HCT116 (cell line): ENCODE measurements at regions not wholly inside any gene's neighbourhood (a gene's known extent, or its start where the extent isn't known, plus 50 kb on each side); places are given as distances from the start of the nearest gene placed in this dataset.

Experiments
- ATAC-seq: fragments of 200-7000 bp; cut with Tn5 transposase; 2 replicates; pipeline ENCODE4 v1.9.1; 2020; ENCODE audit warnings: mild to moderate bottlenecking, moderate library complexity
- BruUV-seq: library from RNA; stranded (reverse); fragments of 400-500 nt; replicated peaks from 2 replicates; lab custom pipeline; 2021; lab: Mats Ljungman, UMichigan
- CTCF ChIA-PET: fragments of 300-600 bp; sonication (Branson Sonifier 250); formaldehyde crosslinking; loops from one replicate; lab custom pipeline; 2021; ENCODE audit warnings: antibody characterized with exemption; lab: Charles Lee
- POLR2A ChIA-PET: fragments of 300-600, 350-600 bp; sonication (Branson Sonifier 250); formaldehyde crosslinking; loops from one replicate; lab custom pipeline; 2021; ENCODE audit warnings: antibody characterized with exemption; lab: Charles Lee
- RAD21 ChIA-PET, 2 experiments: fragments of 300-600 bp; sonication (Branson Sonifier 250); formaldehyde crosslinking; loops; one replicate each; lab custom pipeline; 2023; ENCODE audit warnings: low total read pairs in 2 of 2; ENCODE audit not compliant: uncharacterized antibody in 2 of 2, unreplicated experiment in 2 of 2, low non-redundant PET in 1 of 2; lab: Charles Lee
- DNase-seq: peaks from one replicate; pipeline ENCODE4 v3.0.0-alpha.2; 2010; ENCODE audit warnings: low read depth, low spot score
- H2AFZ ChIP-seq: fragments of 200-600 bp; shearing (Covaris generic), sonication (generic); 2 replicates; pipeline ENCODE4 v1.6.1; 2017; ENCODE audit warnings: low read depth, mixed run types, mixed read lengths, antibody characterized with exemption, low read length; ENCODE audit not compliant: poor library complexity, severe bottlenecking
- H3K27ac ChIP-seq: 2 replicates; pipeline ENCODE4 v1.5.1; 2012; ENCODE audit warnings: low read depth, low read length
- H3K27me3 ChIP-seq: fragments of 200-600 bp; sonication (generic); 2 replicates; pipeline ENCODE4 v1.6.1; 2016; ENCODE audit warnings: mixed run types, low read length, mixed read lengths; ENCODE audit not compliant: insufficient read depth
- H3K36me3 ChIP-seq, 2 experiments: fragments of 200-500 bp in 1 of 2; fragments of 200-600 bp in 1 of 2; sonication (Bioruptor generic) in 1 of 2; sonication (generic) in 1 of 2; 2 replicates each; pipeline versions ENCODE4 v1.5.1 to v1.6.1; 2014 to 2016; ENCODE audit warnings: low read length in 2 of 2, inconsistent platforms in 1 of 2, mixed read lengths in 1 of 2, mixed run types in 1 of 2; ENCODE audit not compliant: insufficient read depth in 2 of 2, control insufficient read depth in 1 of 2
- H3K4me1 ChIP-seq, 2 experiments: fragments of 200-600 bp in 1 of 2; sonication (generic) in 1 of 2; 2 replicates each; pipeline versions ENCODE4 v1.5.1 to v1.6.1; 2012 to 2017; ENCODE audit warnings: low read length in 2 of 2, inconsistent platforms in 1 of 2, mild to moderate bottlenecking in 1 of 2, mixed read lengths in 1 of 2, mixed run types in 1 of 2, moderate library complexity in 1 of 2; ENCODE audit not compliant: insufficient read depth in 2 of 2, control insufficient read depth in 1 of 2
- H3K4me2 ChIP-seq: fragments of 200-600 bp; sonication (generic); 2 replicates; pipeline ENCODE4 v1.6.1; 2017; ENCODE audit warnings: mixed run types, low read length, mixed read lengths
- H3K4me3 ChIP-seq, 2 experiments: fragments of 200-600 bp in 1 of 2; sonication (generic) in 1 of 2; replicated peaks in 1 of 2; 2 replicates each; pipeline ENCODE4 v1.5.1; 2011 to 2016; ENCODE audit warnings: low read length in 2 of 2, control low read depth in 1 of 2, low read depth in 1 of 2, mild to moderate bottlenecking in 1 of 2, mixed read lengths in 1 of 2, mixed run types in 1 of 2
- H3K79me2 ChIP-seq: fragments of 200-600 bp; sonication (generic); 2 replicates; pipeline ENCODE4 v1.6.1; 2017; ENCODE audit warnings: mild to moderate bottlenecking, mixed run types, low read length, moderate library complexity, mixed read lengths; ENCODE audit not compliant: insufficient read depth
- H3K9ac ChIP-seq: fragments of 200-600 bp; sonication (generic); 2 replicates; pipeline ENCODE4 v1.6.1; 2016; ENCODE audit warnings: low read length, mixed read lengths
- H3K9me2 ChIP-seq: fragments of 200-600 bp; sonication (generic), shearing (Covaris generic); 2 replicates; pipeline ENCODE4 v1.6.1; 2017; ENCODE audit warnings: mixed run types, mild to moderate bottlenecking, moderate library complexity; ENCODE audit not compliant: insufficient read depth
- H3K9me3 ChIP-seq, 2 experiments: fragments of 200-500 bp in 1 of 2; fragments of 200-600 bp in 1 of 2; sonication (Bioruptor generic) in 1 of 2; sonication (generic) in 1 of 2; 2 replicates each; pipeline ENCODE4 v1.6.1; 2014 to 2017; ENCODE audit warnings: low read length in 2 of 2, mixed read lengths in 2 of 2, inconsistent platforms in 1 of 2, low read depth in 1 of 2, mild to moderate bottlenecking in 1 of 2, mixed run types in 1 of 2, moderate library complexity in 1 of 2; ENCODE audit not compliant: control insufficient read depth in 1 of 2, insufficient read depth in 1 of 2
- H4K20me1 ChIP-seq: fragments of 200-600 bp; sonication (generic), shearing (Covaris generic); 2 replicates; pipeline ENCODE4 v1.6.1; 2017; ENCODE audit warnings: mixed run types, mild to moderate bottlenecking, moderate library complexity; ENCODE audit not compliant: insufficient read depth
- ATF3 ChIP-seq: IDR thresholded peaks from 2 replicates; pipeline ENCODE4 v1.6.1; 2012
- CBX3 ChIP-seq: IDR thresholded peaks from 2 replicates; pipeline ENCODE4 v1.6.1; 2012; ENCODE audit warnings: low read depth
- CEBPB ChIP-seq: IDR thresholded peaks from 2 replicates; pipeline ENCODE4 v1.6.1; 2012; ENCODE audit warnings: low read depth
- CTCF ChIP-seq, 3 experiments: fragments of 200-600 bp in 1 of 3; sonication (generic) in 1 of 3; IDR thresholded peaks in 2 of 3; conservative IDR thresholded peaks in 1 of 3; 2 replicates each; pipeline ENCODE4 v1.5.1; 2012 to 2017; ENCODE audit warnings: low read depth in 2 of 3, low read length in 2 of 3, antibody characterized with exemption in 1 of 3, borderline replicate concordance in 1 of 3, control low read depth in 1 of 3, mild to moderate bottlenecking in 1 of 3, mixed read lengths in 1 of 3, mixed run types in 1 of 3, moderate library complexity in 1 of 3; ENCODE audit not compliant: insufficient read depth in 1 of 3
- EGR1 ChIP-seq: IDR thresholded peaks from 2 replicates; pipeline ENCODE4 v1.6.1; 2012; ENCODE audit warnings: low read depth
- ELF1 ChIP-seq: IDR thresholded peaks from 2 replicates; pipeline ENCODE4 v1.6.1; 2012; ENCODE audit warnings: low read depth, borderline replicate concordance
- EZH2phosphoT487 ChIP-seq: fragments of 200-600 bp; IDR thresholded peaks from 2 replicates; pipeline ENCODE4 v1.6.1; 2018; ENCODE audit warnings: antibody characterized with exemption, borderline replicate concordance
- FOSL1 ChIP-seq: IDR thresholded peaks from 2 replicates; pipeline ENCODE4 v1.6.1; 2012; ENCODE audit warnings: low read depth
- MAX ChIP-seq: IDR thresholded peaks from 2 replicates; pipeline ENCODE4 v1.6.1; 2012
- POLR2AphosphoS5 ChIP-seq: IDR thresholded peaks from 2 replicates; pipeline ENCODE4 v1.6.1; 2011; ENCODE audit warnings: mild to moderate bottlenecking, low read depth, low read length, moderate library complexity
- REST ChIP-seq: IDR thresholded peaks from 2 replicates; pipeline ENCODE4 v1.6.1; 2012; ENCODE audit warnings: low read depth
- SRF ChIP-seq: IDR thresholded peaks from 2 replicates; pipeline ENCODE4 v1.6.1; 2012; ENCODE audit warnings: low read depth
- YY1 ChIP-seq: IDR thresholded peaks from 2 replicates; pipeline ENCODE4 v1.6.1; 2011; ENCODE audit warnings: low read length, low read depth, moderate library complexity, mild to moderate bottlenecking; ENCODE audit not compliant: insufficient replicate concordance; ENCODE audit errors: extremely low read depth
- ZBTB33 ChIP-seq: IDR thresholded peaks from 2 replicates; pipeline ENCODE4 v1.6.1; 2011; ENCODE audit warnings: mild to moderate bottlenecking, low read length, moderate library complexity; ENCODE audit not compliant: insufficient replicate concordance; ENCODE audit errors: extremely low read depth
- ZFX ChIP-seq: fragments of 450-650 bp; IDR thresholded peaks from 2 replicates; pipeline ENCODE4 v1.6.1; 2017
- ZNF274 ChIP-seq: fragments of 200-500 bp; sonication (Bioruptor generic); IDR thresholded peaks from 2 replicates; pipeline ENCODE4 v1.6.1; 2014; ENCODE audit warnings: mild to moderate bottlenecking, low read depth, low read length, inconsistent platforms
- intact Hi-C: fragments of 100-400 bp; cut with micrococcal nuclease; formaldehyde crosslinking; loops from 2 replicates; pipeline ENCODE4 v1.10.0; 2022

- Histone ChIP-seq H3K4me3 (no peak overlapping the region), H3K27me3 (no peaks in the 10 kb centered on the region), H3K4me1 (peaks cover 0 to 8% of the 10 kb centered on the region in 2 experiments; a peak in 2 of 4 replicates), H3K9ac (no peak overlapping the region), H3K4me2 (no peak overlapping the region), H3K9me2 (no peaks in the 10 kb centered on the region), H3K27ac (no peak overlapping the region), H3K79me2 (no peaks in the 10 kb centered on the region), H3K36me3 (no peaks in the 10 kb centered on the region), H2AFZ (no peak overlapping the region), H4K20me1 (no peaks in the 10 kb centered on the region), H3K9me3 (no peaks in the 10 kb centered on the region)
- DNase-seq = no peak
- TF ChIP-seq REST (no peak), YY1 (no peak), CBX3 (no peak), POLR2AphosphoS5 (no peak), ZNF274 (no peak), EZH2phosphoT487 (no peak), MAX (no peak), EGR1 (no peak), ZBTB33 (no peak), SRF (no peak), ZFX (no peak), FOSL1 (no peak), CEBPB (no peak), ATF3 (no peak), ELF1 (no peak), CTCF (IDR thresholded peaks at IDR 0.05 in 2 of 3, conservative IDR thresholded peaks at IDR 0.05 in 1 of 3; ENCODE audit: borderline replicate concordance in 1 of 3, insufficient read depth in 1 of 3, low read depth in 2 of 3, low read length in 2 of 3) (no peak)
- ChIA-PET RAD21 (no interaction called here), POLR2A (no interaction called here), CTCF (no interaction called here)
- ATAC-seq = no peak
- no TSS peak for BruUV-seq
- intact Hi-C loops = no loop called here
These were observed 143.8 kb downstream of the DUSP10 start for GRCh38 chr1:221598122-221598521.
